NCI-H2227 treated with DMSO at 0.1 percent for 48 hours (cell line): ENCODE measurements at regions not wholly inside any gene's neighbourhood (a gene's known extent, or its start where the extent isn't known, plus 50 kb on each side); places are given as distances from the start of the nearest gene placed in this dataset.
"Not testable (repeated sequence)": the region's sequence is repeated elsewhere in the genome, so short reads cannot be mapped to it uniquely, and the experiment has no call there.

Experiments used
- DNase-seq: peaks from one replicate; lab custom pipeline; 2025; lab: John Stamatoyannopoulos, UW

GRCh38 chr5:121485999-121486398 lies 365.7 kb upstream of the FTMT start:
- DNase-seq = not testable (repeated sequence)

DNA sequence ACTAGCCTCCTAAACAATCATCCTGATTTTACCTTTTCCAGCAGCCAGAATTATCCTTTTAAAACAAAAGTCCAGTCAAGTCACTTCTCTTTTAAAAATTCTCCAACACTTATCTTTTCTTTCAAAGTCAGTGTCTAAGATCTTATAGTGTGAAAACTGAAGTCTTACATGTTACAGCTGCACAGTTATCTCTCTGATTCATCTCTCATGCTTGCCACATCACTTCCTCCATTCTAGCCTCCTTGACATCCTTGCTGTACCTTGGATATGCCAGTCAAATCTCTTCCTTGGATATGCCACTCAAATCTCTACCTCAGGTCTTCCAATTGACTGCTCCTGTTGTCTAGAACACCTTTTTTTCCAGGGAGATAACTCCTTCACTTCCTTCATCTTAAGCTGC lies 361.7 kb upstream of the FTMT start:
- DNase-seq = no peak

DNA sequence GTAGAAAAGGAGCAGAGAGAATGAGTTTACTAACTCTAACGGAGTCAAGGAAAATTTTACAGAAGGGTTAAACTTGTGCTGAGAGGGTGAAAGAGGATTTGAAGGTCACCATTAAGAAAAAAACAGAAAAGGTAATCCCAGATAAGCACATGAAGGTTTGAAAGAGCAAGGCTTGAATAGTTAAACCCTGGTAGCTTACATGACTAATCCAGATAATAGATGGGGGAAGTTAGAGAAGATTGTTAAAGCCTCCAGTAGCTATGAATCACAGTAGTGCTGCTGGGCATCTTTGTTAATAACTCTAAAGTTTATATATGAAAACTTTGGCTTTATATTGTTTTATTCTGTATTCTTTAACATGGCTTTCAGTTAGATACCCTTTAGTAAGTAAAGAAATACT lies 354.5 kb upstream of the FTMT start:
- no peak for DNase-seq

DNA sequence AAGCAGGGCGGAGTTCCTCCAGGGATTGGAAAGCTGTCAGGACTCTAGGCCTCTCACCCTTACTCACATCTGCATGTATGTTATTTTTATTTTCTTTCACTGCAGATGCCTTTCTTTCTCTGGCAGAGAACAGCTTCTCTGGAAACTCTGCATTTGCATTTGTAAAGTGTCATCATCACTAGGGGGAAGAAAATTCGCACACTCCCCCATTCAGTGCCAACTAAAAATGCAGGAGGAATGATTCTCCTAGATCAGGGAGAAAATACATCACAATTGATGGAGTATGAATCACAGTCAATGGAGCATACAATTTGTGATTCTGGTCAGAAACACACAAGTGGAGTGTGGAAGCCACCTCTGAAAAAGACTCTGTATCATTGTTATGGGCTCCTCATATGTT lies 351.4 kb upstream of the FTMT start:
- DNase-seq = no peak

DNA sequence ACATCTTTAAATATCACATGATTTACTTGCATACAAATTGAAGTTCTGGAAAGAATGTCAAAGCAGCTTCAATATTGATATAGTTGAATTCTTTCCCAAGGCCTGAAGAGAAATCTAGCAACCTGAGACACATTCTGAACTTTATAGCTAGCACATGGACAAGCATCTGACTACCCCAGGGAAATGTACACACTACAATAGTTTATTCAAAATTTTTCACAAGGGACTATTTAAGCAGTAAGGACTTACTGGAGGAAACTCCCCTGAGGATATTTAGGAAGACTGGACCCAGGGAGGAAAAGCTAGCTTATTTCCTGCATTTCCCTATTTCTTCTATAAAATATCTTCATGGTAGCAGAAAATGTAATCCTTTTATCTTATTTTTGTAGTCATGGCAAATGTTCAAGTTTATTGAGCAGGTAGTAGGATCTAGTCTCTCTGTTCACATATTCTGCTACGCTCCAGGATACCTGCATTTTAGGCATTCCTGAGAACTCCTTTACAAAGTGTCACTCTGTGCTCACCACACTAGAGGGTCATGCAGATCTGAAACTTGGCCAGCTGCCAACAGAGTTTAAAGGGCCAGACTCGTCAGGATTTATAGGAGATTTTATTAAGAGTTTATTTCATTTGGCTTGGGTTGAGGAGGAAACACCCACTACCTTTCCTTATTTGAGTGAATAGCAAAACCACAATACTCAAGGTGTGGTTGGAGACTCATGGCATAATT lies 348.4 kb upstream of the FTMT start:
- DNase-seq = no peak

- DNase-seq = no peak
Measured at GRCh38 chr5:121516997-121517396, 334.7 kb upstream of the FTMT start.

- DNase-seq = no peak
Measured at GRCh38 chr5:121525706-121526105, 326.0 kb upstream of the FTMT start.

- DNase-seq = no peak
Measured at GRCh38 chr5:121526908-121527307, 324.8 kb upstream of the FTMT start.

DNA sequence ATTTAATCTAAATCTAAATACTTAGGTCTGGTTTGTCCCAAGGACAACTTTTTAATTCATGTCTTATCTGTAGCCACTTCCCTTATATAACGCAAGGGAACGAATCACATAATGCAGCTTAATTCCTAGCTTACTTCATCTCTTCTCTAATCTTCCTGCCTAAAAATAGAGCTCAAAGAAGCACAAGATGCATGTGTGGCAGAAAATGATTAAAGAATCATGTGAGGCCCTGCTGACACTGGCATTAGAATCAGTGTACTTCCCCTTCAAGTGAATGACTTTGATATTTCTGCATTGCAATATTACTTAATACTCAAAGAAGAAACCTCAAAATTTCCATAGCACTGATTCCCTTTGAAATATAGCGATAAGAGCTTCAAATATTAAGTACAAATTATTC lies 317.9 kb upstream of the FTMT start:
- DNase-seq = no peak

DNA sequence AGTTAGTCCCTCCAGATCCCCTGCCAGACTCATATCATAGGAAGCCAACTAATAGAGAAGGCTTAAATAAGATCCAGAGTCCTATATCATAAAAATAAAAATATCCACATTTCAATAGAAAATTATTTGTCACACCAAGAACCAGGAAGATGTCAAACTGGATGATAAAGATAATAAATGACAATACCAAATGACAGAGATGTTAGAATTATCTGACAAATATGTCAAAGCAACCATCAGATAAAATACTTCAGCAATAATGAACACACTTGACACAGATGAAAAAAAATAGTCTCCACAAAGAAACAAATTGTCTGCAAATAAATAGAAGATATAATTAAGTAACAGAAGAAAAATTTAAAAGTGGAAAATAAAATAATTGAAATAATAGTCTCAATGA lies 300.7 kb upstream of the FTMT start:
- no peak for DNase-seq

- no peak for DNase-seq
Measured at GRCh38 chr5:121559832-121560231, 291.9 kb upstream of the FTMT start.

- no peak for DNase-seq
Measured at GRCh38 chr5:121572061-121572460, 279.6 kb upstream of the FTMT start.

DNA sequence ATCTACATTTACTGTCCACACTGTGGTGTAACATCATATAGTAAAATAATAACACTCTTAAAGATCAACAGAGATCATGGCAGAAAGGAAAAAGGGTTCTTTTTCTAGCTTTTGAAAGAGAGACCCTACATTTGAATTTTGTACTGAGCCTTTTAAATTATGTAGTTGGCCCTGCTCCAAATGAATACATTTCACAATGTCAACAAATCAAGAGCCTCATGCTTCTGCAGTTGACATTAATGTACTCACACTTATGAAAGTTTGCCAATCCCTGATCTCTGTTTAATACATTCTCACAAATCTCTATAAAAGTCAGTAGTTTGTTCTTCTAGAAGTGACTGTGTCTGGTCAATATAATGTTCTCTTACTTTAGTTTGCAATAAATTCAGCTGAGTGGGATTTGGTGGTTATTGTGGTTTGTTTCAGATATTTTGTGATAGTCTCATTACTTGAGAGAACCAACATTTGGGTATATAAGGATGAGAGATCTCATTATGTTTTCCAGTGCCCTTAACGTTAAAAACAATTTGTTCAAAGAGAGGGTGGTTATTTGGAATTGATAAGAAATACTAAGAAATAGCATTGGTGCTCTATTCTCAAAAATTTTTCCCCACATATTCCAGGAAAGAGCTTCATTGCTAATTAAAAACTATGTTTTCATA lies 277.8 kb upstream of the FTMT start:
- no peak for DNase-seq

DNA sequence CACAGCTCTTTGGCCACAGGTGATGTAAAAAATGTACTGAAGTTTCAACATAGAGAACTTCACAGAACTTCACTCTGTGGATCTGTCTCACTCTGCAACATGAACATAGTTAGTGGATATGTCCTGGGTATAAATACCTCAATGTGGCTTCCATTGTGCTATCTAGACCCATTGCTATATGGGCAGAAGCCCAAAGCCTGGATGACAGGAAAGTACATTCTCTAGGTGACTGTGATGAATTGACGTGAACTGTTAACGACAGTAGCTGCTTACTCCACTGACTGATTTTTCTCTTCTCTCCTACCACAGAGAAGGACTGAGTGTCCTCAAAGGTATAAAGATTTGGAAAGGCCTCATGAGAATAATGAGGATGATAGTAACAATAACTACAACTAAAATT lies 270.1 kb upstream of the FTMT start:
- no peak for DNase-seq

DNA sequence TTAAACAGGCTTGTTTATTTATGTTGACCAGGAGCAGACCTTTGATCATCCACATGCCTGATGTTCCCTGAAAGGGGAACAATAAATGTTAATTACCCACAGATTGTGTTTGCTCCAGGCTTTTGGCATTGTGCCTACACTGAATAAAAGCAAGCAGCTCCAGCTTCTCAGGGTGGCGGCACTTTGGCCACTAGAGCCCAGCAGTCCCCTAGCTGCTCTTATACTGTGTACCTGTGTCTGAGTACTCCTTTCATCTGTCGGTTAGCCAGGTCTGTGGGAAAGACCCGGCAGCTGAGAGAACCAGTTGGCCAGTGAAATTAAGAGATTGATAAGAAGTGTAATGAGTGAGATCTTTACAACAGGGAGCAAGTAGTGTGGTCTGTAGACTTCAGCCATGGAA lies 254.8 kb upstream of the FTMT start:
- DNase-seq = no peak

DNA sequence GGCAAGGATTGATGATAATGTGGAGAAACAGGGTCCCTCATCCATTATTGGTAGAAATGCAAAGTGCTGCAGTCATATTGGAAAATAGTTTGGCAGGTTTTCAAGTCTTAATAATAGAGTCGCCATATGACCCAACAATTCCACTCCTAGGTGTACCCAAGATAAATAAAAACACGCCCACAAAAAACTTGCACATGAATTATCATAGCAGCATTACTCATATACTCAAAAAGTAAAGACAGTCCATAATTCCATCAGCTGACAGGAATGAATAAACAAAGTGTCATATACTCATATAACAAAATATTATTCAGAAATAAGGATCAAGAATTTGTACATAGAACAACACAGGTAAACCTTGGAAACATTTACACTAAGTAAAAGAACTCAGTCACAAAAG lies 242.9 kb upstream of the FTMT start:
- no peak for DNase-seq

DNA sequence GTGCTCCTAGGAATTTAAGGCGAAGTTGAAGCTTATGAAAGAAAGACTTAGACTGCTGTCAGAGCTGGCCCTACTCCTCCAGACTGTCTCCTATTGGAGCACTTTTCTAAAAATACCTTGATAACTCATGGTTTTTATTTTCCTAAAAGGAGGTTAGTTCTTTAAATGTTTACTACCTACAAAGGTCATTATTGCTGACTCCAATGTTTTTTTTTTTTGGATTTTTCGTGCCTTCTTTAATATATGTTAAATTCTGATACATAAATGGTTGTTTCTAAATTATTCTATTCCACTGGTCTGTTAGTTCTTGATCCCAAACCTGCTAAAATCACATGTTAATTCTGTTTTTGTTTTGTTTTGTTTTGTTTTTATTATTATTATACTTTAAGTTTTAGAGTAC lies 227.6 kb upstream of the FTMT start:
- no peak for DNase-seq

- no peak for DNase-seq
Measured at GRCh38 chr5:121628783-121629182, 222.9 kb upstream of the FTMT start.

- peak; percentile 11 for DNase-seq
Measured at GRCh38 chr5:121630402-121630801, 221.3 kb upstream of the FTMT start.

GRCh38 chr5:121634946-121635345 lies 216.7 kb upstream of the FTMT start:
- DNase-seq = no peak

DNA sequence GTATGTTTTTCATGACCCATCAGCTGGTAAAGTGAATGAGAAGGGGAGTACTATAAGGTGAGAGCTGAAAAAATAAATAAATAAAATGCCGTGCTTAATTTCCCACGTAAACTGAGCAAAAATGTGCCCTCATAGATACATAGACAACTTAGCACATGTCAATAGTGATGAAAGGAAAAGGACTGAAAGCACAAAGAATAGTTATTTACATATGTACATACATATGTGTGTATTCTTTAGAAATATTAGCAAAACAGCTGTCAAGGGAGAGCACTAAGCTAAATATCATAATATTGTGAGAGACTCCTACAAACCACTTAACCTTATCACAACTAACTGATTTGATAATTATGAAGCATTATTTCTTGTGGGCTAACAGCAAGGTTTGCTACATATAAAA lies 213.6 kb upstream of the FTMT start:
- no peak for DNase-seq

- no peak for DNase-seq
Measured at GRCh38 chr5:121640298-121640697, 211.4 kb upstream of the FTMT start.

DNA sequence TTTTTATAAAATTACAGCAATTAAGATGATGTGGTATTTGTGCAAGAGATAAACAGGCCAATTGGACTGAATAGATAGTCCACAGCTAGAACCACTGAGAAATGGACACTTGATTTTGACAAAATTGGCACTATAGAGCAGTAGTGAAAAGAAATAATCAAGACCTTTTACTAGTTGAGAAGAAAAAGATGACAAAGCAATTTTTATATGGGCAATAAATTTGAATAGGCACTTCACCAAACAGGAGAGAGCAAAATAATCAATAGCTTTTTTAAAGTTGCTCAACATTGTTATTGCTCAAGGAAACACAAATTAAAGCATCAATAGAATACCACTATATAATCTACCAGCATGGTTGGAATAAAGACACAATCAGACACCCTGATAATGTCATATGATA lies 193.5 kb upstream of the FTMT start:
- DNase-seq = no peak

DNA sequence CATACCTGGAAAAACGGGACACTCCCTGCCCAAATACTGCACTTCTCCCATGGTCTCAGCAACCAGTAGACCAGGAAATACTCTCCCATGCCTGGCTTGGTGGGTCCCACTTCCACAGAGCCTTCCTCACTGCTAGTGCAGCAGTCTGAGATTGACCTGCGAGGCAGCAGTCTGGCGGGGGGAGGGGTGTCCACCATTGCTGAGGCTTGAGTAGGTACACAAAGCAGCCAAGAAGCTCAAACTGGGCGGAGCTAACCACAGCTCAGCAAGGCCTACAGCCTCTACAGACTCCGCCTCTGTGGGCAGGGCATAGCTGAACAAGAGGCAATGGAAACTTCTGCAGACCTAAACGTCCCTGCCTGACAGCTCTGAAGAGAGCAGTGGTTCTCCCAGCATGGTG lies 191.5 kb upstream of the FTMT start:
- DNase-seq = no peak
